ENCODE measurements at regions not wholly inside any gene's neighbourhood (a gene's known extent, or its start where the extent isn't known, plus 50 kb on each side); places are given as distances from the start of the nearest gene placed in this dataset.

DNA sequence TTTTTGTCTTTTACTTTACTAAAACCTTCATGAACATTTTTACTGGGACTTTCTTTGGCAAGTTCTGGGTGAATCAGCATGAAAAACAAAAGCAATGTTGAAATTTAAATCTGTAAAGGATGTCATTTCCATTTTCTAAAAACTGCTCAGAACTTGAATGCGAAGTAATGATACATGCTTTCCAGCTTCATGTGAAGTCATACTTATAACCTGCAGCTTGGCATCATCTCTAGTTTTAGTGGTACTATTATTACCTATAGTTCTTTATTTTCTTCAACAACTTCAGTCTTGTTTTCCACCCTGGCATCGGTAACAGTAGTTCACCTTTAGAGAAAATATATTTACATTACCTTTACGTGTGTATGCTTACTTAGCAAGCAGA, 421.4 kb upstream of the DIPK2B start:
- H3K9me1 ChIP-seq (ENCODE audit: control insufficient read depth, insufficient read depth, low read length) = no peaks in the 10 kb centered on the region
- ChIA-PET CTCF (ENCODE audit: low intra/inter-chr PET ratio) (no interaction called here), POLR2A (no interaction called here)
- in situ Hi-C loops (cut with MboI) = no loop called here
- H3K4me2 ChIP-seq (ENCODE audit: insufficient read depth, low read length) = no peak overlapping the region
- no peaks in the 10 kb centered on the region for H3K9me3 ChIP-seq (replicated peaks; ENCODE audit: control insufficient read depth, insufficient read depth, low read depth, low read length)
- 0% methylated on average over 3 of the region's 3 CpGs for WGBS (ENCODE audit: insufficient coverage, low coverage, missing lambda C conversion rate)
- no TSS peak for BruUV-seq (replicated peaks)
- DNase-seq (ENCODE audit: extremely low read depth in 1 of 4, low spot score in 3 of 4) (no peak), FAIRE-seq (no peak), ATAC-seq (no peak)
- no peak overlapping the region for H3K4me3 ChIP-seq
- no peak overlapping the region for H3K27ac ChIP-seq (ENCODE audit: extremely low read depth, low read depth, low read length)
- H3K4me1 ChIP-seq (replicated peaks in 1 of 2; ENCODE audit: control insufficient read depth in 2 of 2, insufficient read depth in 2 of 2, low read length in 2 of 2) = no peaks in the 10 kb centered on the region
- H3K9ac ChIP-seq (ENCODE audit: insufficient read depth in 1 of 2, low read depth in 2 of 2, low read length in 2 of 2) = no peak overlapping the region
- no peaks in the 10 kb centered on the region for H3K27me3 ChIP-seq (ENCODE audit: control insufficient read depth in 2 of 2, insufficient read depth in 2 of 2, low read length in 2 of 2)
- no peaks in the 10 kb centered on the region for H4K20me1 ChIP-seq (replicated peaks; ENCODE audit: control insufficient read depth, insufficient read depth, low read length)
- no peak overlapping the region for H2AFZ ChIP-seq (ENCODE audit: low read depth, low read length)
- no peaks in the 10 kb centered on the region for H3K36me3 ChIP-seq (ENCODE audit: control insufficient read depth, insufficient read depth, low read length)
- TF ChIP-seq, protein P1, sequence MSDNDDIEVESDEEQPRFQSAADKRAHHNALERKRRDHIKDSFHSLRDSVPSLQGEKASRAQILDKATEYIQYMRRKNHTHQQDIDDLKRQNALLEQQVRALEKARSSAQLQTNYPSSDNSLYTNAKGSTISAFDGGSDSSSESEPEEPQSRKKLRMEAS (CRISPR knock-in tag; IDR thresholded peaks at IDR 0.05) = no peak
- TF ChIP-seq, protein P2, sequence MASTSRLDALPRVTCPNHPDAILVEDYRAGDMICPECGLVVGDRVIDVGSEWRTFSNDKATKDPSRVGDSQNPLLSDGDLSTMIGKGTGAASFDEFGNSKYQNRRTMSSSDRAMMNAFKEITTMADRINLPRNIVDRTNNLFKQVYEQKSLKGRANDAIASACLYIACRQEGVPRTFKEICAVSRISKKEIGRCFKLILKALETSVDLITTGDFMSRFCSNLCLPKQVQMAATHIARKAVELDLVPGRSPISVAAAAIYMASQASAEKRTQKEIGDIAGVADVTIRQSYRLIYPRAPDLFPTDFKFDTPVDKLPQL (IDR thresholded peaks at IDR 0.05; ENCODE audit: extremely low read depth, insufficient read length) = no peak
- TF ChIP-seq PRPF4 (IDR thresholded peaks at IDR 0.05; ENCODE audit: insufficient read depth, low read depth, low read length, poor library complexity, severe bottlenecking) (no peak), ZNF696 (CRISPR knock-in tag; conservative IDR thresholded peaks at IDR 0.05) (no peak), ZNF41 (CRISPR knock-in tag; conservative IDR thresholded peaks at IDR 0.05) (no peak), HNRNPLL (IDR thresholded peaks at IDR 0.05; ENCODE audit: low read depth, low read length, poor library complexity, severe bottlenecking) (no peak), CBX5 (IDR thresholded peaks at IDR 0.05; ENCODE audit: borderline replicate concordance, low read depth) (no peak), HDGF (IDR thresholded peaks at IDR 0.05) (no peak), ZBTB7A (IDR thresholded peaks at IDR 0.05; ENCODE audit: borderline replicate concordance, control insufficient read depth, low read depth, low read length) (no peak), BACH1 (tag; IDR thresholded peaks at IDR 0.05) (no peak), MYNN (IDR thresholded peaks at IDR 0.05) (no peak), MYNN (CRISPR knock-in tag; IDR thresholded peaks at IDR 0.05) (no peak), NFIC (IDR thresholded peaks at IDR 0.05) (no peak), ZNF717 (CRISPR knock-in tag; IDR thresholded peaks at IDR 0.05) (no peak), BRD4 (IDR thresholded peaks at IDR 0.05) (no peak), FOXK2 (conservative IDR thresholded peaks at IDR 0.05 in 1 of 2, IDR thresholded peaks at IDR 0.05 in 1 of 2; ENCODE audit: low read depth in 2 of 2) (no peak), ZNF282 (CRISPR knock-in tag; IDR thresholded peaks at IDR 0.05) (no peak)
- TF ChIP-seq, protein P3, sequence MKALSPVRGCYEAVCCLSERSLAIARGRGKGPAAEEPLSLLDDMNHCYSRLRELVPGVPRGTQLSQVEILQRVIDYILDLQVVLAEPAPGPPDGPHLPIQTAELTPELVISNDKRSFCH (CRISPR knock-in tag; IDR thresholded peaks at IDR 0.05) = no peak
- TF ChIP-seq, protein P3 (tag; IDR thresholded peaks at IDR 0.05) = no peak
- intact Hi-C loops (cut with micrococcal nuclease) = no loop called here
- no peaks in the 10 kb centered on the region for H3K79me2 ChIP-seq (ENCODE audit: control insufficient read depth, insufficient read depth, low read length)
